ENCODE measurements at regions not wholly inside any gene's neighbourhood (a gene's known extent, or its start where the extent isn't known, plus 50 kb on each side); places are given as distances from the start of the nearest gene placed in this dataset.

DNA sequence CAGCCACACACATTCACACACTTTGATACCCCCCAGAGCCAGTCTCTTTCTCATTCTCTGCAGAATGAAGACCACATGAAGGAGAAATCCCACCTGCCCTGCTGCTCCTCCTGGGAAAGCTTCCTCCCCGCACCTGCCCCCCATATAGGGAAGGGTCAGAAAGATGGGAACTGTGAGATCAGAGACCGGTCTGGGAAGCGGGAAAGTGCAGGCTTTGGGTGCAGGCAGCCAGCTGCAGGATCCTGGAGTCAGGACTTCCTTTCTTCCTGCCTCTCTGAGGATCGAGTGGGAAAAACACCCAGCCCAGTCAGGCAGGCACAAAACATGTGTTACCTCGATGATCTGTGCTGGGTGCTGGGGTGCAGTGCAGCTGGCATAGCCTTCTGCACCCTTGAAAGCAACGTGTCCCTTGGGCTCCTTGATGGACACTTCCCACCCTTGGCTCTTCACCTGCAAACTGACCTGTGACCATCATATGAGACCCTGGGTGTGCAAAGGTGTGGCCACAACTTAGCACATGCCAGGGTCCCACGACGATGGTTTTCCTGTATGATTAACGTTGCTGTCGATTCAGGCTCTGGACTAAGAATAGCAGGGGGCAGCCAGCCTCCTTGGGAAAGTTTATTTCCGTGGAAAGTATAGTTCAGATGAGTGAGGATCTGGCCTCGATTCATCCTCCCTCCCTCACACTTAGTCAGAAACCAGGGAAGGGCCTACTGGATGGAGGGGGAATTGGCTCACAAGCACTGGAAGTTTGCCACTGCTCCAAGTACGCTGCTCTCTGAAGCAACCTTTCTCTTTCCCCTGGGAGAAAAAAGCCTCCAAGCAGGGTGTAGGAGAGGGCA is 105.4 kb upstream of the MED13L start:
- TF ChIP-seq CTCF (IDR thresholded peaks at IDR 0.05) = no peak
- peak in 2 of 3 donors; percentile 15 to 50 for TF ChIP-seq POLR2AphosphoS5 (IDR thresholded peaks at IDR 0.05)
- TF ChIP-seq POLR2A (IDR thresholded peaks at IDR 0.05) = no peak
- no peaks in the 10 kb centered on the region for H3K36me3 ChIP-seq
- no peaks in the 10 kb centered on the region for H3K27me3 ChIP-seq
- intact Hi-C loops (cut with DNase I; ENCODE audit: low total_unique reads) = no loop called here
- peaks cover 5 to 11% (median 9%) of the 10 kb centered on the region in 4 donors for H3K4me1 ChIP-seq
- WGBS, 2 donors (ENCODE audit: low coverage in 1 of 2) = 68 to 83% methylated on average over 1 to 13 of the region's 13 CpGs
- no peak overlapping the region for H3K4me3 ChIP-seq
- DNase-seq = peak; percentile 48
- in situ Hi-C loops (cut with MboI; ENCODE audit: low pct_ligation_motif_present in 1 of 4, low pct_unique_long_range_greater_than_20kb in 1 of 4, low sequenced_read_pairs in 3 of 4) = no loop called here
- no peaks in the 10 kb centered on the region for H3K9me3 ChIP-seq
- H3K27ac ChIP-seq = peak overlapping the region in 1 of 4 donors; percentile 16

DNA sequence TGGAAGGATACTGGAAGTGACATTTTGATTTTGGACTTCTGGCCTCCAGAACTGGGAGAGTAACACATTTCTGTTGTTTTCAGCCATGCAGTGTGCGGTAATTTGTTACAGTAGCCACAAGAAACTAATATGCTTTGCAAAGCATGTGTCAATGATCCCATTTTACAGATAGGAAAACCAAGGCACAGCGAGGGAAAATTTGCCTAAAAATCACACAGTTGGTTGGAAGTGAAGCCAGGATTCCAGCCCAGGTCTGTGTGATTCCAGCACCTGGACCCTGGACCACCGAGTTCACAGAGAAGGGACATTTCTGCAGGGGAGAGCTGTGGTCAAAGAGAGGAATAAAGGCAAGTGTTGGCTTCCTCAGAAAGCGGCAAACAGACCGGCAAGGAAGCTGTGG is 106.7 kb upstream of the MED13L start:
- 97 to 100% methylated on average over 2 to 5 of the region's 5 CpGs for WGBS, 2 donors (ENCODE audit: low coverage in 1 of 2)
- intact Hi-C loops (cut with DNase I; ENCODE audit: low total_unique reads) = no loop called here
- Histone ChIP-seq H3K9me3 (no peaks in the 10 kb centered on the region), H3K27ac (no peak overlapping the region), H3K27me3 (no peaks in the 10 kb centered on the region), H3K36me3 (no peaks in the 10 kb centered on the region), H3K4me3 (no peak overlapping the region), H3K4me1 (peaks cover 5 to 11% (median 9%) of the 10 kb centered on the region in 4 donors)
- in situ Hi-C loops (cut with MboI; ENCODE audit: low pct_ligation_motif_present in 1 of 4, low pct_unique_long_range_greater_than_20kb in 1 of 4, low sequenced_read_pairs in 3 of 4) = no loop called here
- no peak for DNase-seq
- TF ChIP-seq EP300 (IDR thresholded peaks at IDR 0.05; ENCODE audit: low read depth) (no peak), POLR2AphosphoS5 (IDR thresholded peaks at IDR 0.05) (no peak), POLR2A (IDR thresholded peaks at IDR 0.05) (no peak), CTCF (IDR thresholded peaks at IDR 0.05) (no peak)

DNA sequence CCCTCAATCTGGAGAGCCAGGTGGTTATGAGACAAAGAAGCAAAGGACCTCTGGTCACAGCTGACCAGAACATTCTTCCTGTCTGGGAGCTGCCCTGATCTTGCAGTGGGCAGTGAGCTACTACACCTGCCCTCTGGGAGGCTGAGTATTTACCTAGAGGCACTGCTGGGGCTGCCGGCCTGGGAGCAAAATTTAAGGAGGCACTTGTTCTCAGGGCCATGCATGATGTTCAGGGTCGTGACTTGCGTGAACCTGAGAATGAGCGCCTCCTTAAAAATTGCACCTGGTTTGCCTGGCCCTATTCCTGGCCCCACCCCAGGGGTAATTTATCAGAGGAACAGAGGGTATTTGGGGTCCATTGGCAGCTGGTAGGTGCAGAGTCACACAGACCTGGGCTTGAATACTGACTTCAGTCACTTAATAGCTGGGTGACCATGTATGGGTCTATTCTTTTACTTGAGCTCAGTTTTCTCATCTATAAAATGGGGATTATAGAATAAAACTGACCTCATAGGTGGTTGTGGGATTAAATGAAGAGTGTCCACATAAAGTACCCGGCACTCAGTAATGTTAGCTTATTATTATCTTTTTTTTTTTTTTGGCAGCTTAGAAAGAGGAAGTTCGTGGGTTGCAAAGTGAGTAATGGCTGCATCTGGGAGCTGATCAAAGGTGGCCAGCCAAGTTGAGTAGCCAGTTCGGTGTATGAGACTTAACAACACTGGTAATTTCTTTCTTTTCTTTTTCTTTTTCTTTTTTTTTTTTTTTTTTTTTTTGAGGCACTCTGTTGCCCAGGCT is 107.4 kb upstream of the MED13L start:
- intact Hi-C loops (cut with DNase I; ENCODE audit: low total_unique reads) (no loop called here), in situ Hi-C loops (cut with MboI; ENCODE audit: low pct_ligation_motif_present in 1 of 4, low pct_unique_long_range_greater_than_20kb in 1 of 4, low sequenced_read_pairs in 3 of 4) (no loop called here)
- no peaks in the 10 kb centered on the region for H3K27me3 ChIP-seq
- H3K27ac ChIP-seq = no peak overlapping the region
- no peaks in the 10 kb centered on the region for H3K36me3 ChIP-seq
- no peak for DNase-seq
- no peaks in the 10 kb centered on the region for H3K9me3 ChIP-seq
- peaks cover 5 to 11% (median 11%) of the 10 kb centered on the region in 4 donors for H3K4me1 ChIP-seq
- TF ChIP-seq CTCF (IDR thresholded peaks at IDR 0.05) = no peak
- TF ChIP-seq POLR2AphosphoS5 (IDR thresholded peaks at IDR 0.05) = no peak
- TF ChIP-seq EP300 (IDR thresholded peaks at IDR 0.05; ENCODE audit: low read depth) = no peak
- no peak for TF ChIP-seq POLR2A (IDR thresholded peaks at IDR 0.05)
- WGBS, 2 donors (ENCODE audit: low coverage in 1 of 2) = 33 to 43% methylated on average over 1 to 7 of the region's 7 CpGs
- H3K4me3 ChIP-seq = no peak overlapping the region

GRCh38 chr12:116385486-116386217 is 108.2 kb upstream of the MED13L start:
- intact Hi-C loops (cut with DNase I; ENCODE audit: low total_unique reads) = no loop called here
- Histone ChIP-seq H3K27ac (no peak overlapping the region), H3K27me3 (no peaks in the 10 kb centered on the region), H3K4me3 (no peak overlapping the region), H3K4me1 (peaks cover 5 to 15% (median 11%) of the 10 kb centered on the region in 4 donors), H3K9me3 (no peaks in the 10 kb centered on the region), H3K36me3 (no peaks in the 10 kb centered on the region)
- in situ Hi-C loops (cut with MboI; ENCODE audit: low pct_ligation_motif_present in 1 of 4, low pct_unique_long_range_greater_than_20kb in 1 of 4, low sequenced_read_pairs in 3 of 4) = no loop called here
- no peak for TF ChIP-seq POLR2A (IDR thresholded peaks at IDR 0.05)
- TF ChIP-seq CTCF (IDR thresholded peaks at IDR 0.05) = no peak
- TF ChIP-seq POLR2AphosphoS5 (IDR thresholded peaks at IDR 0.05) = no peak
- TF ChIP-seq EP300 (IDR thresholded peaks at IDR 0.05; ENCODE audit: low read depth) = no peak
- no peak for DNase-seq
- 88 to 94% methylated on average over 9 to 21 of the region's 21 CpGs for WGBS, 2 donors (ENCODE audit: low coverage in 1 of 2)
